HEK293 (cell line): ENCODE measurements at regions not wholly inside any gene's neighbourhood (a gene's known extent, or its start where the extent isn't known, plus 50 kb on each side); places are given as distances from the start of the nearest gene placed in this dataset.
A peak's percentile ranks its signal among the peaks of the same experiment; 100 is the strongest.

Experiments used
- CTCF ChIA-PET: fragments of 350-600 bp; formaldehyde crosslinking; extraction: SDS; loops from one replicate; lab custom pipeline; 2021; ENCODE audit warnings: antibody characterized with exemption; lab: Yijun Ruan, JAX
- POLR2A ChIA-PET: fragments of 300-600 bp; formaldehyde crosslinking; extraction: SDS; loops from one replicate; lab custom pipeline; 2020; ENCODE audit warnings: antibody characterized with exemption, inconsistent platforms; lab: Yijun Ruan, JAX
- H3K27ac ChIP-seq: fragments of 200-500 bp; sonication (Bioruptor generic); 2 replicates; pipeline ENCODE4 v1.5.1; 2014; ENCODE audit warnings: low read depth, low read length, control low read depth, inconsistent platforms; ENCODE audit errors: extremely low read depth
- H3K36me3 ChIP-seq, 2 experiments: fragments of 200-500 bp in 1 of 2; sonication (Bioruptor generic) in 1 of 2; 1 replicate in 1 of 2; 2 replicates in 1 of 2; pipeline ENCODE4 v1.5.1; 2014 to 2017; ENCODE audit warnings: inconsistent platforms in 2 of 2, low read length in 2 of 2; ENCODE audit not compliant: control insufficient read depth in 2 of 2, insufficient read depth in 1 of 2
- H3K4me1 ChIP-seq: fragments of 200-500 bp; sonication (Bioruptor generic); 2 replicates; pipeline ENCODE4 v1.5.1; 2014; ENCODE audit warnings: mild to moderate bottlenecking, low read length, inconsistent platforms; ENCODE audit not compliant: control insufficient read depth, insufficient read depth
- H3K4me3 ChIP-seq: 2 replicates; pipeline ENCODE4 v1.5.1; 2011; ENCODE audit warnings: low read depth, mild to moderate bottlenecking, control low read depth, low read length, moderate library complexity
- H3K9me3 ChIP-seq: fragments of 200-500 bp; sonication (Bioruptor generic); 2 replicates; pipeline ENCODE4 v1.5.1; 2014; ENCODE audit warnings: low read depth, low read length, inconsistent platforms; ENCODE audit not compliant: control insufficient read depth, insufficient read depth
- BCL11B ChIP-seq: fragments of 450-650 bp; formaldehyde crosslinking; IDR thresholded peaks from 2 replicates; pipeline ENCODE4 v1.5.1; 2016; ENCODE audit warnings: low read depth, missing biosample characterization, missing genetic modification characterization
- MEIS1 ChIP-seq: sonication (generic); formaldehyde crosslinking; IDR thresholded peaks from 2 replicates; pipeline ENCODE4 v1.8.1; 2022; ENCODE audit warnings: missing genetic modification reagents, mild to moderate bottlenecking, borderline replicate concordance
- MZF1 ChIP-seq: fragments of 450-650 bp; formaldehyde crosslinking; IDR thresholded peaks from 2 replicates; pipeline ENCODE4 v1.5.1; 2017; ENCODE audit warnings: missing biosample characterization, missing genetic modification characterization, borderline replicate concordance
- YY1 ChIP-seq: fragments of 450-650 bp; formaldehyde crosslinking; IDR thresholded peaks from 2 replicates; pipeline ENCODE4 v1.5.1; 2018; ENCODE audit warnings: missing biosample characterization, missing genetic modification characterization
- ZFP41 ChIP-seq: fragments of 450-650 bp; formaldehyde crosslinking; IDR thresholded peaks from 2 replicates; pipeline ENCODE4 v1.5.1; 2016; ENCODE audit warnings: missing biosample characterization, missing genetic modification characterization, borderline replicate concordance
- ZIC2 ChIP-seq: fragments of 450-650 bp; formaldehyde crosslinking; IDR thresholded peaks from 2 replicates; pipeline ENCODE4 v1.5.1; 2016; ENCODE audit warnings: missing biosample characterization, missing genetic modification characterization
- ZNF184 ChIP-seq: fragments of 450-650 bp; IDR thresholded peaks from 2 replicates; pipeline ENCODE4 v1.5.1; 2018; ENCODE audit warnings: missing biosample characterization, mild to moderate bottlenecking, missing genetic modification characterization
- ZNF248 ChIP-seq: fragments of 450-650 bp; formaldehyde crosslinking; IDR thresholded peaks from 2 replicates; pipeline ENCODE4 v1.5.1; 2017; ENCODE audit warnings: missing biosample characterization, missing genetic modification characterization
- ZNF473 ChIP-seq: fragments of 450-650 bp; formaldehyde crosslinking; IDR thresholded peaks from 2 replicates; pipeline ENCODE4 v1.5.1; 2017; ENCODE audit warnings: missing biosample characterization, missing genetic modification characterization
- ZNF518A ChIP-seq: fragments of 450-650 bp; formaldehyde crosslinking; conservative IDR thresholded peaks from 2 replicates; pipeline ENCODE4 v1.5.1; 2016; ENCODE audit warnings: low read depth, missing biosample characterization, missing genetic modification characterization
- ZNF530 ChIP-seq: fragments of 450-650 bp; formaldehyde crosslinking; IDR thresholded peaks from 2 replicates; pipeline ENCODE4 v1.5.1; 2016; ENCODE audit warnings: low read depth, missing biosample characterization, missing genetic modification characterization
- ZNF548 ChIP-seq: fragments of 450-650 bp; formaldehyde crosslinking; IDR thresholded peaks from 2 replicates; pipeline ENCODE4 v1.5.1; 2016; ENCODE audit warnings: missing biosample characterization, missing genetic modification characterization
- ZNF571 ChIP-seq: fragments of 450-650 bp; formaldehyde crosslinking; IDR thresholded peaks from 2 replicates; pipeline ENCODE4 v1.5.0; 2017; ENCODE audit warnings: missing biosample characterization, missing genetic modification characterization
- ZNF585B ChIP-seq: fragments of 450-650 bp; formaldehyde crosslinking; IDR thresholded peaks from 2 replicates; pipeline ENCODE4 v1.5.1; 2016; ENCODE audit warnings: missing biosample characterization, missing genetic modification characterization
- ZNF626 ChIP-seq: fragments of 450-650 bp; sonication (Bioruptor Pico); formaldehyde crosslinking; IDR thresholded peaks from 2 replicates; pipeline ENCODE4 v1.5.1; 2018; ENCODE audit warnings: missing biosample characterization, missing genetic modification characterization, inconsistent platforms
- ZNF768 ChIP-seq: fragments of 450-650 bp; formaldehyde crosslinking; IDR thresholded peaks from 2 replicates; pipeline ENCODE4 v1.5.1; 2018; ENCODE audit warnings: missing biosample characterization, mild to moderate bottlenecking, missing genetic modification characterization
- ZNF791 ChIP-seq: fragments of 450-650 bp; formaldehyde crosslinking; IDR thresholded peaks from 2 replicates; pipeline ENCODE4 v1.5.1; 2016; ENCODE audit warnings: missing biosample characterization, missing genetic modification characterization
- ZNF837 ChIP-seq: fragments of 450-650 bp; formaldehyde crosslinking; IDR thresholded peaks from 2 replicates; pipeline ENCODE4 v1.5.1; 2016; ENCODE audit warnings: missing biosample characterization, missing genetic modification characterization
- TF ChIP-seq, protein P1 (sequence below): IDR thresholded peaks from 2 replicates; pipeline ENCODE4 v1.6.1; 2011; ENCODE audit warnings: mild to moderate bottlenecking, low read depth, low read length, borderline replicate concordance

GRCh38 chr7:47040795-47041347, 541.0 kb downstream of the TNS3 start (continued):
- TF ChIP-seq, protein P1, sequence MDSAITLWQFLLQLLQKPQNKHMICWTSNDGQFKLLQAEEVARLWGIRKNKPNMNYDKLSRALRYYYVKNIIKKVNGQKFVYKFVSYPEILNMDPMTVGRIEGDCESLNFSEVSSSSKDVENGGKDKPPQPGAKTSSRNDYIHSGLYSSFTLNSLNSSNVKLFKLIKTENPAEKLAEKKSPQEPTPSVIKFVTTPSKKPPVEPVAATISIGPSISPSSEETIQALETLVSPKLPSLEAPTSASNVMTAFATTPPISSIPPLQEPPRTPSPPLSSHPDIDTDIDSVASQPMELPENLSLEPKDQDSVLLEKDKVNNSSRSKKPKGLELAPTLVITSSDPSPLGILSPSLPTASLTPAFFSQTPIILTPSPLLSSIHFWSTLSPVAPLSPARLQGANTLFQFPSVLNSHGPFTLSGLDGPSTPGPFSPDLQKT = no peak
- TF ChIP-seq ZNF768 (tag by site-specific recombination) (no peak), ZNF837 (tag by site-specific recombination) (no peak), ZNF791 (no peak)

GRCh38 chr7:47039904-47040303, 542.0 kb downstream of the TNS3 start:
- CTCF ChIA-PET = no interaction called here
- no peak overlapping the region for H3K27ac ChIP-seq
- H3K4me3 ChIP-seq = no peak overlapping the region
- H3K9me3 ChIP-seq = no peaks in the 10 kb centered on the region
- H3K36me3 ChIP-seq = no peaks in the 10 kb centered on the region
- TF ChIP-seq ZNF626 (tag by site-specific recombination) (no peak), ZNF571 (tag by site-specific recombination) (no peak), ZFP41 (no peak), MZF1 (no peak), ZNF184 (no peak), ZNF530 (tag by site-specific recombination) (no peak), YY1 (tag by site-specific recombination) (no peak), MEIS1 (CRISPR knock-in tag) (no peak), ZNF248 (tag by site-specific recombination) (no peak), ZNF548 (tag by site-specific recombination) (no peak), ZNF518A (tag by site-specific recombination) (no peak), ZNF585B (tag by site-specific recombination) (no peak), ZNF473 (tag by site-specific recombination) (no peak)
- POLR2A ChIA-PET = no interaction called here
- no peaks in the 10 kb centered on the region for H3K4me1 ChIP-seq

DNA sequence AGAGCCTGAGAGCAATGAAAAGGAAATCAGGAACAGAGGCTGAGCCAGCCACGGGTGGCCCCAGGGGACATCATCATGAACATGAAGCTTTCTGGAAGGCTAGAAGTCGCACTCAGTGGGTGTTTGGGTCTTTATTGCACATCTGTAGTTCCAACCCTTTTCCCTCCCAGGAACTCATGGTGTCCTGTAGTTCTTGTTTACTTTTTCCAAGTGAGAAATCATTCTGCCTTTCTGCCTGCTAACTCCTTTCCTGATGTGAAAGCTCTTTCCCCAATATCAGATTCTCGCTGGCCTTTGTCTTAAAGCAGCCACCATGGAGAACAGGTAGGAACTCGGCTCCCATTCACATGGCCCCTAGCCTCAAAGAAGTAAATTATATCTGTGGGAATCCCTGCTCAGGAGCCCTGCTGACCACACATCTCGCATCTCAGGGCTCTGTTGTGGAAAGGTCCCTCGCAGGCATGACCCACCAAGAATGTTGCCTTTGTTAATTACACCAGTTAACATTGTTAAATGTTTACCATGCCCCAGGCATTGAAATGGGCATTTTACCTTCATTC, 542.7 kb downstream of the TNS3 start:
- Histone ChIP-seq H3K4me1 (no peaks in the 10 kb centered on the region), H3K27ac (no peak overlapping the region), H3K4me3 (no peak overlapping the region), H3K9me3 (no peaks in the 10 kb centered on the region), H3K36me3 (no peaks in the 10 kb centered on the region)
- TF ChIP-seq BCL11B (tag by site-specific recombination) = no peak
- peak; percentile 89 for TF ChIP-seq ZIC2 (tag by site-specific recombination)
- ChIA-PET CTCF (no interaction called here), POLR2A (no interaction called here)
